IMR-90 (cell line): ENCODE measurements at regions not wholly inside any gene's neighbourhood (a gene's known extent, or its start where the extent isn't known, plus 50 kb on each side); places are given as distances from the start of the nearest gene placed in this dataset.
"Not testable (repeated sequence)": the region's sequence is repeated elsewhere in the genome, so short reads cannot be mapped to it uniquely, and the experiment has no call there.

Experiments used
- ATAC-seq: fragments of 200-7000 bp; cut with Tn5 transposase; 2 replicates; pipeline ENCODE4 v1.9.1; 2020; ENCODE audit warnings: low read depth, mild to moderate bottlenecking, moderate library complexity
- BruUV-seq: library from RNA; stranded (reverse); fragments of 400-500 nt; replicated peaks from 2 replicates; lab custom pipeline; 2021; lab: Mats Ljungman, UMichigan
- CTCF ChIA-PET: fragments of 300-600 bp; formaldehyde crosslinking; extraction: SDS; loops from one replicate; lab custom pipeline; 2021; ENCODE audit warnings: antibody characterized with exemption; lab: Yijun Ruan, JAX
- POLR2A ChIA-PET: fragments of 300-600 bp; sonication (Branson Sonifier 250); formaldehyde crosslinking; loops from one replicate; lab custom pipeline; 2022; ENCODE audit warnings: antibody characterized with exemption; ENCODE audit not compliant: unreplicated experiment; lab: Charles Lee
- DNase-seq: peaks from one replicate; pipeline ENCODE4 v3.0.0; 2013
- H2AFZ ChIP-seq: replicated peaks from 2 replicates; pipeline ENCODE3; 2013; ENCODE audit warnings: low read length, mild to moderate bottlenecking; ENCODE audit not compliant: poor library complexity
- H2AK5ac ChIP-seq: 2 replicates; pipeline ENCODE4 v1.6.1; 2013; ENCODE audit warnings: low read depth, low read length, inconsistent platforms
- H2AK9ac ChIP-seq: replicated peaks from 2 replicates; pipeline ENCODE3; 2013; ENCODE audit warnings: mild to moderate bottlenecking, low read depth, low read length, moderate library complexity; ENCODE audit not compliant: poor library complexity
- H2BK120ac ChIP-seq: 2 replicates; pipeline ENCODE4 v1.6.1; 2013; ENCODE audit warnings: low read depth, low read length, inconsistent platforms
- H2BK15ac ChIP-seq: 3 replicates; pipeline ENCODE4 v1.6.1; 2013; ENCODE audit warnings: low read depth, low read length, inconsistent platforms
- H2BK20ac ChIP-seq: 2 replicates; pipeline ENCODE4 v1.6.1; 2013; ENCODE audit warnings: low read depth, mild to moderate bottlenecking, inconsistent platforms, low read length, moderate library complexity
- H2BK5ac ChIP-seq: 2 replicates; pipeline ENCODE4 v1.6.1; 2013; ENCODE audit warnings: mild to moderate bottlenecking, low read depth, low read length, inconsistent platforms; ENCODE audit not compliant: poor library complexity, severe bottlenecking
- H3K14ac ChIP-seq: replicated peaks from 2 replicates; pipeline ENCODE4 v1.6.1; 2013; ENCODE audit warnings: low read depth, low read length, inconsistent platforms
- H3K18ac ChIP-seq: 2 replicates; pipeline ENCODE4 v1.6.1; 2013; ENCODE audit warnings: low read depth, low read length, control low read depth
- H3K23ac ChIP-seq: 2 replicates; pipeline ENCODE4 v1.6.1; 2013; ENCODE audit warnings: low read depth, low read length, inconsistent platforms
- H3K27ac ChIP-seq: 2 replicates; pipeline ENCODE4 v1.5.1; 2013; ENCODE audit warnings: mild to moderate bottlenecking, control low read depth, low read length; ENCODE audit not compliant: insufficient read depth
- H3K27me3 ChIP-seq: 2 replicates; pipeline ENCODE4 v1.6.1; 2013; ENCODE audit warnings: low read length; ENCODE audit not compliant: control insufficient read depth, insufficient read depth
- H3K36me3 ChIP-seq: 2 replicates; pipeline ENCODE4 v1.6.1; 2013; ENCODE audit warnings: low read length, mixed read lengths; ENCODE audit not compliant: control insufficient read depth, insufficient read depth
- H3K4ac ChIP-seq: 2 replicates; pipeline ENCODE4 v1.6.1; 2013; ENCODE audit warnings: low read depth, low read length, inconsistent platforms
- H3K4me1 ChIP-seq: 2 replicates; pipeline ENCODE4 v1.6.1; 2013; ENCODE audit warnings: low read length, mixed read lengths; ENCODE audit not compliant: control insufficient read depth, insufficient read depth
- H3K4me2 ChIP-seq: 2 replicates; pipeline ENCODE4 v1.6.1; 2013; ENCODE audit warnings: low read depth, mild to moderate bottlenecking, control low read depth, low read length, moderate library complexity
- H3K4me3 ChIP-seq: 2 replicates; pipeline ENCODE4 v1.5.1; 2013; ENCODE audit warnings: low read depth, mild to moderate bottlenecking, control low read depth, low read length, moderate library complexity; ENCODE audit not compliant: insufficient read depth
- H3K56ac ChIP-seq: 2 replicates; pipeline ENCODE4 v1.6.1; 2013; ENCODE audit warnings: low read length, inconsistent platforms; ENCODE audit not compliant: insufficient read depth; ENCODE audit errors: extremely low read depth
- H3K79me1 ChIP-seq, 2 experiments: 2 replicates each; pipeline ENCODE4 v1.6.1; 2013; ENCODE audit warnings: low read length in 2 of 2, inconsistent platforms in 1 of 2, low read depth in 1 of 2
- H3K9ac ChIP-seq: 2 replicates; pipeline ENCODE4 v1.6.1; 2013; ENCODE audit warnings: low read depth, low read length, control low read depth
- H3K9me1 ChIP-seq: 2 replicates; pipeline ENCODE4 v1.6.1; 2013; ENCODE audit warnings: low read length, inconsistent platforms; ENCODE audit not compliant: insufficient read depth
- H3K9me3 ChIP-seq: 2 replicates; pipeline ENCODE4 v1.6.1; 2013; ENCODE audit warnings: low read length; ENCODE audit not compliant: control insufficient read depth, insufficient read depth
- H4K20me1 ChIP-seq: 2 replicates; pipeline ENCODE4 v1.6.1; 2013; ENCODE audit warnings: low read length, inconsistent platforms; ENCODE audit not compliant: insufficient read depth
- H4K5ac ChIP-seq: 2 replicates; pipeline ENCODE4 v1.6.1; 2013; ENCODE audit warnings: mild to moderate bottlenecking, low read depth, low read length, control low read depth
- H4K8ac ChIP-seq, 2 experiments: 2 replicates each; pipeline ENCODE4 v1.6.1; 2013; ENCODE audit warnings: low read depth in 2 of 2, low read length in 2 of 2, control low read depth in 1 of 2, inconsistent platforms in 1 of 2
- H4K91ac ChIP-seq: 2 replicates; pipeline ENCODE4 v1.6.1; 2013; ENCODE audit warnings: low read depth, low read length, inconsistent platforms; ENCODE audit not compliant: insufficient read depth
- WGBS, 2 experiments: methylation state at CpG; one replicate each; pipeline versions ENCODE4 v1.1.5 to v1.1.7; 2013; ENCODE audit warnings: missing lambda C conversion rate in 2 of 2; ENCODE audit not compliant: insufficient read length in 1 of 2; ENCODE audit errors: extremely low coverage in 2 of 2; 5-methylcytosine and 5-hydroxymethylcytosine counted together
- dilution Hi-C: fragments of 300-500 bp; cut with HindIII; formaldehyde crosslinking; loops from one replicate; pipeline ENCODE4 v1.14.3; 2018; ENCODE audit warnings: low sequenced_read_pairs; ENCODE audit not compliant: unreplicated experiment
- in situ Hi-C: fragments of 300-500 bp; cut with MboI; formaldehyde crosslinking; loops from 3 replicates; pipeline ENCODE4 v1.14.3; 2019; ENCODE audit warnings: low sequenced_read_pairs, inconsistent platforms, mixed read lengths
- intact Hi-C: fragments of 100-400 bp; cut with micrococcal nuclease; formaldehyde crosslinking; loops from 2 replicates; pipeline ENCODE4 v1.10.0; 2022

DNA sequence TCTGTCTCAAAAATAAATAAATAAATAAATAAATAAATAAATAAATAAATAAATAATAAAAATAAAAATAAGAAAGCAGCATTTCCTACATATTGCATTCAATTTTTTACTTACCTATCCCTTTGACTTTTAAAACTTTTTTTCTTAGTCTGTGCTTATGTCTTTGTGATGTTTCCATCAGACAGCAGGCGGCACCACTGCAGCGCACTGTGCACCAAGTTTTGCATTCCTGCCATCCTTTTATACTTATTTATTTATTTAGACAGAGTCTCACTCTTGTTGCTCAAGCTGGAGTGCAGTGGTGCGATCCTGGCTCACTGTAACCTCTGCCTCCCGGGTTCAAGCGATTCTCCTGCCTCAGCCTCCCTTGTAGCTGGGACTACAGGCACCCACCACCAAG lies 132.6 kb downstream of the SPATA31A6 start:
- ATAC-seq, POLR2A ChIA-PET: not testable (repeated sequence)

DNA sequence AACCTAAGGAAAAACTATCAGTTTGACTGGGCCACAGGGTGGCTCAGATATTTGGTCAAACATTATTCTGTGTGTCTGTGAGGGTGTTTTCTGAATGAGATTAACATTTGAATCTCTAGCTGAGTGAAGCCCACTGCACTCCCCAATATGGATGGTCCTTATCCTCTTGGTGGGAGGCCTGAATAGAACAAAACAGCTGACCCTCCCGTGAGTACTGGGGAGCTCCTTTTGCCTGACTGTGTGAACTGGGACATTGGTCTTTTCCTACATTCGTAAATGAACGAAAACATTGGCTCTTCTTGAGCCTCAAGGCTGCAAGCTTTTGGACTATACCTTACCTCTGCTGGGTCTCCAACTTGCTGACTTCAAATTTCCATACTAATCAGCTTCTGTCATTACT lies 134.2 kb downstream of the SPATA31A6 start:
- H3K23ac ChIP-seq, H3K9me3 ChIP-seq, H3K4ac ChIP-seq, CTCF ChIA-PET, H2AFZ ChIP-seq, H4K8ac ChIP-seq, DNase-seq, H3K79me1 ChIP-seq, H2BK120ac ChIP-seq, H3K4me3 ChIP-seq, H3K4me2 ChIP-seq, H3K56ac ChIP-seq, ATAC-seq, POLR2A ChIA-PET, H2BK15ac ChIP-seq, BruUV-seq, dilution Hi-C loops, H3K14ac ChIP-seq, H2AK9ac ChIP-seq, H3K27ac ChIP-seq, H3K36me3 ChIP-seq, H4K91ac ChIP-seq, H4K20me1 ChIP-seq, in situ Hi-C loops, H3K27me3 ChIP-seq, H2BK5ac ChIP-seq, H4K5ac ChIP-seq, H3K9me1 ChIP-seq, H3K9ac ChIP-seq, H2AK5ac ChIP-seq, intact Hi-C loops, H2BK20ac ChIP-seq, H3K18ac ChIP-seq, H3K4me1 ChIP-seq: not testable (repeated sequence)
- no CpG with 5 or more reads among the region's 3 CpGs for WGBS, 2 experiments

More for the DNA sequence above, 132.6 kb downstream of the SPATA31A6 start:
- H4K8ac ChIP-seq, dilution Hi-C loops, DNase-seq, H3K4ac ChIP-seq, H3K9me1 ChIP-seq, H2AFZ ChIP-seq, H2BK20ac ChIP-seq, H3K9me3 ChIP-seq, H3K4me1 ChIP-seq, H3K36me3 ChIP-seq, in situ Hi-C loops, intact Hi-C loops, H3K14ac ChIP-seq, H3K4me3 ChIP-seq, BruUV-seq, CTCF ChIA-PET, H3K79me1 ChIP-seq, H4K5ac ChIP-seq, H3K23ac ChIP-seq, H2BK120ac ChIP-seq, H2AK5ac ChIP-seq, H4K91ac ChIP-seq, H2AK9ac ChIP-seq, H2BK15ac ChIP-seq, H4K20me1 ChIP-seq, H3K56ac ChIP-seq, H3K27me3 ChIP-seq, H2BK5ac ChIP-seq, H3K4me2 ChIP-seq, H3K27ac ChIP-seq, H3K18ac ChIP-seq, H3K9ac ChIP-seq: not testable (repeated sequence)
- no CpG with 5 or more reads among the region's 5 CpGs for WGBS, 2 experiments
